ENCODE measurements at regions not wholly inside any gene's neighbourhood (a gene's known extent, or its start where the extent isn't known, plus 50 kb on each side); places are given as distances from the start of the nearest gene placed in this dataset.

- DNase-seq, result no peak
Observed at GRCh38 chr6:6704103-6705060, 115.9 kb downstream of the LY86 start.

- no peak for DNase-seq
Observed at GRCh38 chr6:6705061-6705425, 116.5 kb downstream of the LY86 start.

- DNase-seq, result no peak
Observed at GRCh38 chr6:6705915-6706675, 117.6 kb downstream of the LY86 start.

- peak in 8 of 14 donors; percentile 15 to 55 (median 30) for DNase-seq
Observed at GRCh38 chr6:6707143-6707542, 118.6 kb downstream of the LY86 start.

GRCh38 chr6:6709106-6709505 lies 120.6 kb downstream of the LY86 start:
- no peak for DNase-seq

- no peak for DNase-seq
Observed at GRCh38 chr6:6711031-6711785, 122.7 kb downstream of the LY86 start.

- DNase-seq, result peak in 7 of 14 donors; percentile 11 to 38 (median 21)
Observed at GRCh38 chr6:6711832-6712448, 123.4 kb downstream of the LY86 start.

GRCh38 chr6:6712449-6713403 lies 124.2 kb downstream of the LY86 start:
- DNase-seq, result peak in 6 of 14 donors; percentile 14 to 40 (median 26)

GRCh38 chr6:6713657-6714056 lies 125.1 kb downstream of the LY86 start:
- DNase-seq, result no peak

GRCh38 chr6:6714118-6714897 lies 125.8 kb downstream of the LY86 start:
- no peak for DNase-seq

- no peak for DNase-seq
Observed at GRCh38 chr6:6714953-6715352, 126.4 kb downstream of the LY86 start.

- no peak for DNase-seq
Observed at GRCh38 chr6:6715465-6715864, 126.9 kb downstream of the LY86 start.

GRCh38 chr6:6716998-6717763 lies 128.7 kb downstream of the LY86 start:
- DNase-seq, result no peak

GRCh38 chr6:6717953-6718352 lies 129.4 kb downstream of the LY86 start:
- DNase-seq, result peak in 1 of 14 donors; percentile 14

- DNase-seq, result no peak
Observed at GRCh38 chr6:6721606-6722005, 133.1 kb downstream of the LY86 start.

- no peak for DNase-seq
Observed at GRCh38 chr6:6722195-6722594, 133.7 kb downstream of the LY86 start.

- no peak for DNase-seq
Observed at GRCh38 chr6:6723361-6723760, 134.8 kb downstream of the LY86 start.

GRCh38 chr6:6723921-6724538 lies 135.5 kb downstream of the LY86 start:
- DNase-seq, result peak in 5 of 14 donors; percentile 36 to 67 (median 59)
